ENCODE measurements at regions not wholly inside any gene's neighbourhood (a gene's known extent, or its start where the extent isn't known, plus 50 kb on each side); places are given as distances from the start of the nearest gene placed in this dataset.

- TF ChIP-seq PATZ1 (CRISPR knock-in tag; IDR thresholded peaks at IDR 0.05; ENCODE audit: borderline replicate concordance) (no peak), CSRNP3 (CRISPR knock-in tag; IDR thresholded peaks at IDR 0.05) (no peak), SNAI2 (CRISPR knock-in tag; IDR thresholded peaks at IDR 0.05) (no peak), ZFP30 (CRISPR knock-in tag; IDR thresholded peaks at IDR 0.05) (no peak), RARB (CRISPR knock-in tag; IDR thresholded peaks at IDR 0.05) (no peak), OSR1 (CRISPR knock-in tag; IDR thresholded peaks at IDR 0.05) (no peak)
- TF ChIP-seq, protein P1, sequence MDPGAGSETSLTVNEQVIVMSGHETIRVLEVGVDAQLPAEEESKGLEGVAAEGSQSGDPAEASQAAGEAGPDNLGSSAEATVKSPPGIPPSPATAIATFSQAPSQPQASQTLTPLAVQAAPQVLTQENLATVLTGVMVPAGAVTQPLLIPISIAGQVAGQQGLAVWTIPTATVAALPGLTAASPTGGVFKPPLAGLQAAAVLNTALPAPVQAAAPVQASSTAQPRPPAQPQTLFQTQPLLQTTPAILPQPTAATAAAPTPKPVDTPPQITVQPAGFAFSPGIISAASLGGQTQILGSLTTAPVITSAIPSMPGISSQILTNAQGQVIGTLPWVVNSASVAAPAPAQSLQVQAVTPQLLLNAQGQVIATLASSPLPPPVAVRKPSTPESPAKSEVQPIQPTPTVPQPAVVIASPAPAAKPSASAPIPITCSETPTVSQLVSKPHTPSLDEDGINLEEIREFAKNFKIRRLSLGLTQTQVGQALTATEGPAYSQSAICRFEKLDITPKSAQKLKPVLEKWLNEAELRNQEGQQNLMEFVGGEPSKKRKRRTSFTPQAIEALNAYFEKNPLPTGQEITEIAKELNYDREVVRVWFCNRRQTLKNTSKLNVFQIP (CRISPR knock-in tag; IDR thresholded peaks at IDR 0.05; ENCODE audit: borderline replicate concordance, low read depth): no peak
Measured at GRCh38 chr5:99305045-99305580, 376.3 kb upstream of the CHD1 start.

Data from SK-N-SH treated with all-trans-retinoic acid at 6 μM for 48 hours (cell line).